Cardiac muscle cell (in vitro differentiated cells and primary cell): ENCODE measurements at regions not wholly inside any gene's neighbourhood (a gene's known extent, or its start where the extent isn't known, plus 50 kb on each side); places are given as distances from the start of the nearest gene placed in this dataset.

Experiments used
- DNase-seq, 2 donors: peaks; one replicate each; pipeline versions ENCODE4 v3.0.0 to v3.0.0-alpha.2; 2010 to 2017; ENCODE audit warnings: low read depth in 1 of 2, low spot score in 1 of 2
- H3K27ac ChIP-seq: fragments of 200-600 bp; sonication (generic); 2 replicates; pipeline ENCODE4 v1.5.1; 2016
- H3K27me3 ChIP-seq: fragments of 200-600 bp; sonication (generic); 2 replicates; pipeline ENCODE4 v1.6.0; 2016; ENCODE audit warnings: control low read depth
- H3K36me3 ChIP-seq: fragments of 200-600 bp; sonication (generic); 2 replicates; pipeline ENCODE4 v1.5.1; 2016; ENCODE audit warnings: control low read depth
- H3K4me1 ChIP-seq: fragments of 200-600 bp; sonication (generic); 2 replicates; pipeline ENCODE4 v1.8.1; 2017; ENCODE audit warnings: low read depth, mild to moderate bottlenecking, mixed run types
- H3K4me3 ChIP-seq: fragments of 200-600 bp; sonication (generic); 2 replicates; pipeline ENCODE4 v1.5.1; 2016; ENCODE audit warnings: mild to moderate bottlenecking
- H3K9me3 ChIP-seq: fragments of 200-600 bp; sonication (generic); 2 replicates; pipeline ENCODE4 v1.5.1; 2017; ENCODE audit warnings: low read depth, mild to moderate bottlenecking, control low read depth
- CTCF ChIP-seq: IDR thresholded peaks from 2 replicates; pipeline ENCODE4 v1.5.1; 2012; ENCODE audit warnings: low read depth, mild to moderate bottlenecking, low read length

- H3K4me1 ChIP-seq: no peaks in the 10 kb centered on the region
- TF ChIP-seq CTCF: no peak
- DNase-seq: no peak
- no peaks in the 10 kb centered on the region for H3K27me3 ChIP-seq
- no peaks in the 10 kb centered on the region for H3K9me3 ChIP-seq
- H3K27ac ChIP-seq: no peak overlapping the region
- no peaks in the 10 kb centered on the region for H3K36me3 ChIP-seq
- H3K4me3 ChIP-seq: no peak overlapping the region
Observed at GRCh38 chr11:116535994-116536393, 236.8 kb downstream of the BUD13 start.

GRCh38 chr11:116535120-116535519, 237.7 kb downstream of the BUD13 start:
- no peaks in the 10 kb centered on the region for H3K4me1 ChIP-seq
- no peaks in the 10 kb centered on the region for H3K27me3 ChIP-seq
- no peak for DNase-seq
- no peak overlapping the region for H3K4me3 ChIP-seq
- TF ChIP-seq CTCF: no peak
- H3K36me3 ChIP-seq: no peaks in the 10 kb centered on the region
- H3K9me3 ChIP-seq: no peaks in the 10 kb centered on the region
- H3K27ac ChIP-seq: no peak overlapping the region

- Histone ChIP-seq H3K9me3 (no peaks in the 10 kb centered on the region), H3K27ac (no peak overlapping the region), H3K36me3 (no peaks in the 10 kb centered on the region), H3K4me1 (no peaks in the 10 kb centered on the region), H3K4me3 (no peak overlapping the region), H3K27me3 (no peaks in the 10 kb centered on the region)
- no peak for TF ChIP-seq CTCF
- no peak for DNase-seq
Observed at GRCh38 chr11:116534270-116534975, 238.4 kb downstream of the BUD13 start.

- Histone ChIP-seq H3K9me3 (no peaks in the 10 kb centered on the region), H3K4me3 (no peak overlapping the region), H3K27ac (no peak overlapping the region), H3K27me3 (no peaks in the 10 kb centered on the region), H3K36me3 (no peaks in the 10 kb centered on the region), H3K4me1 (no peaks in the 10 kb centered on the region)
- peak; percentile 3 for TF ChIP-seq CTCF
- no peak for DNase-seq
Observed at GRCh38 chr11:116533186-116533825, 239.5 kb downstream of the BUD13 start.

- no peak for DNase-seq
- Histone ChIP-seq H3K4me1 (no peaks in the 10 kb centered on the region), H3K27me3 (no peaks in the 10 kb centered on the region), H3K27ac (no peak overlapping the region), H3K36me3 (no peaks in the 10 kb centered on the region), H3K9me3 (no peaks in the 10 kb centered on the region), H3K4me3 (no peak overlapping the region)
- no peak for TF ChIP-seq CTCF
Observed at GRCh38 chr11:116532066-116532465, 240.7 kb downstream of the BUD13 start.
